K562 (cell line): ENCODE measurements at regions not wholly inside any gene's neighbourhood (a gene's known extent, or its start where the extent isn't known, plus 50 kb on each side); places are given as distances from the start of the nearest gene placed in this dataset.

Experiments used
- CREB1 ChIP-seq, 2 experiments: sonication (generic) in 1 of 2; formaldehyde crosslinking in 1 of 2; IDR thresholded peaks; 2 replicates each; pipeline versions ENCODE4 v1.6.1 to v1.8.0; 2012 to 2022; ENCODE audit warnings: inconsistent platforms in 1 of 2, mild to moderate bottlenecking in 1 of 2, missing genetic modification reagents in 1 of 2, moderate library complexity in 1 of 2
- CTCF ChIP-seq, 3 experiments: IDR thresholded peaks in 2 of 3; conservative IDR thresholded peaks in 1 of 3; 2 replicates each; pipeline ENCODE4 v1.5.1; 2011 to 2012; ENCODE audit warnings: low read length in 3 of 3, mild to moderate bottlenecking in 3 of 3, control low read depth in 2 of 3, improper control_type of control experiment in 1 of 3, inconsistent platforms in 1 of 3, low read depth in 1 of 3, mixed read lengths in 1 of 3, moderate library complexity in 1 of 3; ENCODE audit not compliant: insufficient read depth in 2 of 3
- RAD21 ChIP-seq, 2 experiments: fragments of 250-450 bp in 1 of 2; fragments of 450-650 bp in 1 of 2; sonication (Bioruptor Pico) in 1 of 2; formaldehyde crosslinking in 1 of 2; IDR thresholded peaks in 1 of 2; conservative IDR thresholded peaks in 1 of 2; 2 replicates each; pipeline versions ENCODE4 v1.4.0 to v1.8.0; 2020 to 2022; ENCODE audit warnings: mild to moderate bottlenecking in 2 of 2, moderate library complexity in 1 of 2
- ZNF785 ChIP-seq: fragments of 250-450 bp; sonication (Bioruptor Pico); IDR thresholded peaks from 2 replicates; pipeline ENCODE4 v1.4.0; 2020; ENCODE audit warnings: mild to moderate bottlenecking

- no peak for TF ChIP-seq CREB1 (IDR thresholded peaks at IDR 0.05)
- no peak for TF ChIP-seq CREB1 (CRISPR knock-in tag; IDR thresholded peaks at IDR 0.05)
- no peak for TF ChIP-seq CTCF (IDR thresholded peaks at IDR 0.05 in 2 of 3, conservative IDR thresholded peaks at IDR 0.05 in 1 of 3; ENCODE audit: insufficient read depth in 2 of 3, low read depth in 1 of 3, low read length in 3 of 3)
- no peak for TF ChIP-seq ZNF785
- no peak for TF ChIP-seq RAD21 (CRISPR knock-in tag; conservative IDR thresholded peaks at IDR 0.05 in 1 of 2, IDR thresholded peaks at IDR 0.05 in 1 of 2)
These were observed 263.5 kb downstream of the LMO4 start for GRCh38 chr1:87592156-87592555.
